Astrocyte (in vitro differentiated cells and primary cell): ENCODE measurements at regions not wholly inside any gene's neighbourhood (a gene's known extent, or its start where the extent isn't known, plus 50 kb on each side); places are given as distances from the start of the nearest gene placed in this dataset.

ENCODE experiments used
- DNase-seq: peaks from one replicate; pipeline ENCODE4 v3.0.0-alpha.2; 2010; ENCODE audit warnings: low read depth
- FAIRE-seq: peaks from 2 replicates; lab custom pipeline; 2011; peaks lifted over from hg19 to GRCh38; lab: Jason Lieb, UNC
- H2AFZ ChIP-seq: 2 replicates; pipeline ENCODE4 v1.6.0; 2012; ENCODE audit warnings: low read depth, low read length, inconsistent platforms
- H3K27ac ChIP-seq: 2 replicates; pipeline ENCODE4 v1.5.1; 2011; ENCODE audit warnings: low read depth, low read length, inconsistent platforms
- H3K27me3 ChIP-seq: 2 replicates; pipeline ENCODE4 v1.6.0; 2011; ENCODE audit warnings: low read length, inconsistent platforms; ENCODE audit not compliant: insufficient read depth
- H3K36me3 ChIP-seq: 2 replicates; pipeline ENCODE4 v1.5.1; 2011; ENCODE audit warnings: low read length, inconsistent platforms; ENCODE audit not compliant: insufficient read depth
- H3K4me1 ChIP-seq: 2 replicates; pipeline ENCODE4 v1.5.1; 2011; ENCODE audit warnings: low read length, inconsistent platforms; ENCODE audit not compliant: insufficient read depth
- H3K4me2 ChIP-seq: 2 replicates; pipeline ENCODE4 v1.6.0; 2012; ENCODE audit warnings: low read length, inconsistent platforms
- H3K4me3 ChIP-seq: 2 replicates; pipeline ENCODE4 v1.5.1; 2011; ENCODE audit warnings: low read depth, mild to moderate bottlenecking, low read length, inconsistent platforms; ENCODE audit not compliant: insufficient read depth
- H3K79me2 ChIP-seq: 2 replicates; pipeline ENCODE4 v1.6.0; 2012; ENCODE audit warnings: mild to moderate bottlenecking, low read length, inconsistent platforms; ENCODE audit not compliant: insufficient read depth
- H3K9ac ChIP-seq: 2 replicates; pipeline ENCODE4 v1.6.0; 2012; ENCODE audit warnings: mild to moderate bottlenecking, low read length, inconsistent platforms
- H3K9me3 ChIP-seq: 2 replicates; pipeline ENCODE4 v1.5.1; 2012; ENCODE audit warnings: low read depth, mild to moderate bottlenecking, low read length, inconsistent platforms; ENCODE audit not compliant: insufficient read depth
- H4K20me1 ChIP-seq: 2 replicates; pipeline ENCODE4 v1.6.0; 2012; ENCODE audit warnings: low read length, inconsistent platforms; ENCODE audit not compliant: insufficient read depth
- H3K27ac Mint-ChIP-seq: one replicate; pipeline ENCODE4 v1.8.0; 2021; ENCODE audit warnings: mild to moderate bottlenecking, mixed read lengths; ENCODE audit not compliant: unreplicated experiment
- H3K27me3 Mint-ChIP-seq: one replicate; pipeline ENCODE4 v1.8.0; 2021; ENCODE audit warnings: low read depth, mixed read lengths; ENCODE audit not compliant: unreplicated experiment
- H3K36me3 Mint-ChIP-seq: one replicate; pipeline ENCODE4 v1.8.0; 2021; ENCODE audit warnings: low read depth, mixed read lengths; ENCODE audit not compliant: unreplicated experiment
- H3K4me1 Mint-ChIP-seq: one replicate; pipeline ENCODE4 v1.8.0; 2021; ENCODE audit warnings: low read depth, mixed read lengths; ENCODE audit not compliant: unreplicated experiment
- H3K4me3 Mint-ChIP-seq: one replicate; pipeline ENCODE4 v1.8.0; 2021; ENCODE audit warnings: mild to moderate bottlenecking, moderate library complexity, mixed read lengths; ENCODE audit not compliant: unreplicated experiment
- H3K9me3 Mint-ChIP-seq: one replicate; pipeline ENCODE4 v1.8.0; 2021; ENCODE audit warnings: mild to moderate bottlenecking, mixed read lengths; ENCODE audit not compliant: unreplicated experiment
- EZH2 ChIP-seq: IDR thresholded peaks from 2 replicates; pipeline ENCODE4 v1.6.1; 2012; ENCODE audit warnings: mild to moderate bottlenecking, low read length, inconsistent platforms; ENCODE audit not compliant: insufficient read depth
- TF ChIP-seq, protein P1 (sequence below): IDR thresholded peaks from 2 replicates; pipeline ENCODE4 v1.5.1; 2011; ENCODE audit warnings: low read depth, mild to moderate bottlenecking, inconsistent platforms, low read length, moderate library complexity; ENCODE audit not compliant: insufficient read depth

DNA sequence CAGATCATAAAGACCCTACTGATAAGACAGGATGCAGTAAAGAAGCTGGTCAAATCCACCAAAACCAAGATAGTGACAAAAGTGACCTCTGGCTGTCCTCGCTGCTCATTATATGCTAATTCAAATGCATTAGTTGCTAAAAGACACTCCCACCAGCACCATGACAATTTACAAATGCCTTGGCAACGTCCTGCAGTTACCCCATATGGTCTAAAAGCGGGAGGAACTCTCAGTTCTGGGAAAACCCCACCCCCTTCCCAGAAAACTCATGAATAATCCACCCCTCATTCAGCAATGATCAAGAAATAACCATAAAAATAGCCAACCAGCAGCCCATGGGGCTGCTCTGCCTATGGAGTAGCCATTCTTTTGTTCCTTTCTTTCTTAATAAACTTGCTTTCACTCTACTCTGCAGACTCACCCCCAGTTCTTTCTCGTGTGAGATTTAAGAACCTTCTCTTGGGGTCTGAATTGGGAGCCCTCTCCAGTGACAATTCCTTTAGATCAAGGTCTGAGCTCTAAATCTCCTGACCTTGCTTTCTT, 217.1 kb upstream of the STS start:
- H3K27me3 ChIP-seq: no peaks in the 10 kb centered on the region
- no peaks in the 10 kb centered on the region for H3K4me1 Mint-ChIP-seq
- no peaks in the 10 kb centered on the region for H3K9me3 Mint-ChIP-seq
- no peak overlapping the region for H3K27ac ChIP-seq
- no peak overlapping the region for H2AFZ ChIP-seq
- H3K4me3 ChIP-seq: no peak overlapping the region
- H3K27me3 Mint-ChIP-seq: no peaks in the 10 kb centered on the region
- H3K9me3 ChIP-seq: no peaks in the 10 kb centered on the region
- H3K9ac ChIP-seq: no peak overlapping the region
- no peaks in the 10 kb centered on the region for H3K36me3 ChIP-seq
- H3K79me2 ChIP-seq: no peaks in the 10 kb centered on the region
- DNase-seq (no peak), FAIRE-seq (no peak)
- no peak overlapping the region for H3K27ac Mint-ChIP-seq
- no peak overlapping the region for H3K4me3 Mint-ChIP-seq
- H3K4me2 ChIP-seq: no peak overlapping the region
- TF ChIP-seq, protein P1, sequence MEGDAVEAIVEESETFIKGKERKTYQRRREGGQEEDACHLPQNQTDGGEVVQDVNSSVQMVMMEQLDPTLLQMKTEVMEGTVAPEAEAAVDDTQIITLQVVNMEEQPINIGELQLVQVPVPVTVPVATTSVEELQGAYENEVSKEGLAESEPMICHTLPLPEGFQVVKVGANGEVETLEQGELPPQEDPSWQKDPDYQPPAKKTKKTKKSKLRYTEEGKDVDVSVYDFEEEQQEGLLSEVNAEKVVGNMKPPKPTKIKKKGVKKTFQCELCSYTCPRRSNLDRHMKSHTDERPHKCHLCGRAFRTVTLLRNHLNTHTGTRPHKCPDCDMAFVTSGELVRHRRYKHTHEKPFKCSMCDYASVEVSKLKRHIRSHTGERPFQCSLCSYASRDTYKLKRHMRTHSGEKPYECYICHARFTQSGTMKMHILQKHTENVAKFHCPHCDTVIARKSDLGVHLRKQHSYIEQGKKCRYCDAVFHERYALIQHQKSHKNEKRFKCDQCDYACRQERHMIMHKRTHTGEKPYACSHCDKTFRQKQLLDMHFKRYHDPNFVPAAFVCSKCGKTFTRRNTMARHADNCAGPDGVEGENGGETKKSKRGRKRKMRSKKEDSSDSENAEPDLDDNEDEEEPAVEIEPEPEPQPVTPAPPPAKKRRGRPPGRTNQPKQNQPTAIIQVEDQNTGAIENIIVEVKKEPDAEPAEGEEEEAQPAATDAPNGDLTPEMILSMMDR: no peak
- no peak for TF ChIP-seq EZH2
- no peaks in the 10 kb centered on the region for H3K36me3 Mint-ChIP-seq
- H3K4me1 ChIP-seq: no peaks in the 10 kb centered on the region
- H4K20me1 ChIP-seq: no peaks in the 10 kb centered on the region

DNA sequence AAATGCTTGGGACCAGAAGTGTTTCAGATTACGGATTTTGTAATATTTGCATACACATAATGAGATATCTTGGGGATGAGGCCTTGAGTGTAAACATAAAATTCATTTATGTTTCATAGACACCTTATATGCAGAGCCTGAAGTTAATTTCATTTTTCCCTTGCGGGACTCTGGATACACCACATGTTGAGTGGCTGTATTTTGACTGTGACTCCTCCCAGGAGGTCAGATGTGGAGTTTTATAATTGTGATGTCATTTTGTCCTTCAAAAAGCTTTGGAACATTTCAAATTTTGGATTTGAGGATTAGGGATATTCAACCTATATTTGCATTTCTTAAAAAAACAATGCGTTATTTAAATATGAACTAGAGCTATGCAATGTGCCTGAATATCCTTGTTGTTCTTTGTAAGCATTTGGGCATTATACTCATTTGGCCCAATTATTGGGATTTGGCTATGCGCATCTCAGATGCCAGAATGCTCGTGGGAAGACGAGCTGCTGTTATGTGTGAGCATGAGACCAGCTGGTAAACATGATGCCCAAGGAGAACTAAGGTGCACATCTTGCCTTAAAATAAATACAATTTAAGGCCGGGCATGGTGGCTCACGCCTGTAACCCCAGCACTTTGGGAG, 223.0 kb upstream of the STS start:
- Histone ChIP-seq H3K4me2 (no peak overlapping the region), H3K9ac (no peak overlapping the region), H3K4me3 (no peak overlapping the region), H4K20me1 (no peaks in the 10 kb centered on the region), H3K79me2 (no peaks in the 10 kb centered on the region), H3K9me3 (no peaks in the 10 kb centered on the region), H3K27me3 (no peaks in the 10 kb centered on the region), H2AFZ (no peak overlapping the region), H3K36me3 (no peaks in the 10 kb centered on the region), H3K4me1 (no peaks in the 10 kb centered on the region), H3K27ac (no peak overlapping the region)
- Mint-ChIP-seq H3K4me3 (no peak overlapping the region), H3K27me3 (no peaks in the 10 kb centered on the region), H3K27ac (no peak overlapping the region), H3K36me3 (no peaks in the 10 kb centered on the region), H3K4me1 (no peaks in the 10 kb centered on the region), H3K9me3 (peaks cover 4% of the 10 kb centered on the region)
- peak; percentile 59 for FAIRE-seq
- no peak for TF ChIP-seq EZH2
- TF ChIP-seq, protein P1: no peak
- DNase-seq: no peak

GRCh38 chrX:6917666-6918065, 229.8 kb upstream of the STS start:
- Mint-ChIP-seq H3K27me3 (no peaks in the 10 kb centered on the region), H3K4me3 (no peak overlapping the region), H3K27ac (no peak overlapping the region), H3K4me1 (no peaks in the 10 kb centered on the region), H3K9me3 (peaks cover 4% of the 10 kb centered on the region), H3K36me3 (no peaks in the 10 kb centered on the region)
- no peak overlapping the region for H3K4me3 ChIP-seq
- no peaks in the 10 kb centered on the region for H3K27me3 ChIP-seq
- H3K36me3 ChIP-seq: no peaks in the 10 kb centered on the region
- no peak overlapping the region for H3K27ac ChIP-seq
- no peaks in the 10 kb centered on the region for H3K4me1 ChIP-seq
- FAIRE-seq (no peak), DNase-seq (no peak)
- H3K9ac ChIP-seq: no peak overlapping the region
- H3K79me2 ChIP-seq: no peaks in the 10 kb centered on the region
- H4K20me1 ChIP-seq: no peaks in the 10 kb centered on the region
- H2AFZ ChIP-seq: no peak overlapping the region
- no peak for TF ChIP-seq EZH2
- TF ChIP-seq, protein P1: no peak
- no peak overlapping the region for H3K4me2 ChIP-seq
- H3K9me3 ChIP-seq: no peaks in the 10 kb centered on the region
